Activated gamma-delta T cell treated with Interleukin-2 at 50 U/mL for 16 hours (primary cell): ENCODE measurements at regions not wholly inside any gene's neighbourhood (a gene's known extent, or its start where the extent isn't known, plus 50 kb on each side); places are given as distances from the start of the nearest gene placed in this dataset.
A peak's percentile ranks its signal among the peaks of the same experiment; 100 is the strongest.
"Not testable (repeated sequence)": the region's sequence is repeated elsewhere in the genome, so short reads cannot be mapped to it uniquely, and the experiment has no call there.

Experiments used
- DNase-seq: peaks from one replicate; pipeline ENCODE4 v3.0.0-alpha.2; 2020

- DNase-seq: no peak
Measured at GRCh38 chr19:28655054-28655453, 557.9 kb downstream of the UQCRFS1 start.

DNA sequence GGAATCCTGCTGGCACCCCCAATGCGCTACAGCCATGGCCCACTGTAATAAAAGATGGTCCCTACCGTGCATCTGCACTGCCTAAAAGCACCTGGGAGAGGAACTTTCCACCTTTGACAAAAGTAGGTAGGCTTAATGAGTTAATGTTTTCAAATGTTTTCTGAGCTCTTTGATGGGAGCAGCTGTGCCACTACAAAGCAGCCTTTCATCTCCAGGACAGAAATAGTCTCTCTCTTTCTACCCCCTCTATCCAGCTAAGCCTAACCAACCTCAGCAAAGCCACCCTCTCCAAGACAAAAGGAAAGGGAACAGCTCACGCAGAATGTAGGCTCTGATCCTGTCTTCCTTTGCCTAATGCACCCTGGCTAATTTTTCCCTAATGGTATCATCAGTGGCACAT is 560.2 kb downstream of the UQCRFS1 start:
- DNase-seq: no peak

DNA sequence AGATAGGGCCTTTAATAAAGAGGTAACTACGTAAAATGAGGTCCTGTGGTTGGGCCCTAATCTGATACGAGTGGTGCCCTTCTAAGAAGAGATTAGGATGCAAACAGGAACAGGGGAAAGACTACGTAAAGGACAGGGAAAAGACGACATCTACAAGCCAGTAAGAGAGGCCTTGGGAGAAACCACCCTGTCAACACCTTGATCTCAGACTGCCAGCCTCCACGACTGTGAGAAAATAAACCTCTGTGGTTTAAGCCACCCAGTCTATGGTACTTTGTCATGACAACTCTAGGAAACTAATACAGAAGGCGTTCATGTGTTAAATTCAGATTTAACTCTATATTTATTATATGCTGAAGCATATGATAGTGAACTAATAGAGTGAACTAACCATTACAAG is 566.3 kb downstream of the UQCRFS1 start:
- no peak for DNase-seq

GRCh38 chr19:28644169-28644775 is 568.7 kb downstream of the UQCRFS1 start:
- DNase-seq: no peak

DNA sequence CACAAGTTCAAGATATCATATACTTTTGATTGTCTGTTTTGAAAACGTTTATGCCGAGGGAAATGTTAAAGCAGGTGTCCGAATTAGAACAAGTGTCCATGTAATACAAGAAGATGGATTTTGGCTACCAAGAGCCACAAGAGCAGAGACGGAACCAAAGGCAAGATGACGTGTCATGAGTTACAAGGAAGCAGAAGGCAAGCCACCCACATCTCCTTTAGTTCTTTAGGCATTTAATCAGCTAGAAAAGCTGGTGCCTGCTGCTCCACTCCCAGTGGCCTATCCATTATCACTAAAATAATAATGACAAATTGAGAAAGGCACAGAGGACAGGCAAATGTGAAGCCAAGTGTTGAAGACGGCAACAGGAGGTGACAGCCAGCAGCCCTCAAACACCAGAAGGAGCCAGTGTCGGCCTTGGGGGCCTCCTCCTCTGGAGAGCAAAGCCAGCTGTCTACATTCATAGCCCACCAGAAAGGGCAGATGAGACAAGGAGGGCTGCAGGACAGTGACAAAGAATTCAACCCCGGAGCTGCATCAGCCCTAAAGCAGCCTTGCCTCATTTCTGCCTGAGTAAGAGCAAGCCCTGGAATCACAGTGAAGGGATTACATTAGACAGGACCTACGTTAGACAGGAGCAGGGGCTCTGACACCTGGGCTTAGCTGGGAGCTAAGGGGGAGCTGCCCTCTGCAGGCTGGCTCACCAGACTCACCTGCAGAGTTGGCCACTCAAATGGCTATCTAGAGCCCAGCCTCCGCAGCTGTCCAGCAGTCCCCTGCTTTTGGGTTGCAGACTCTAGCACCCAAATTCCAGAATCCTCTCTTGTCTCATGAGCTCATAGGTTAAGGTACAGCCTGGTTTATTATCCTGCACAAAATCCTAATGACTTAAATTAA is 569.9 kb downstream of the UQCRFS1 start:
- no peak for DNase-seq

- DNase-seq: no peak
Measured at GRCh38 chr19:28641395-28641794, 571.6 kb downstream of the UQCRFS1 start.

- no peak for DNase-seq
Measured at GRCh38 chr19:28640506-28640905, 572.4 kb downstream of the UQCRFS1 start.

DNA sequence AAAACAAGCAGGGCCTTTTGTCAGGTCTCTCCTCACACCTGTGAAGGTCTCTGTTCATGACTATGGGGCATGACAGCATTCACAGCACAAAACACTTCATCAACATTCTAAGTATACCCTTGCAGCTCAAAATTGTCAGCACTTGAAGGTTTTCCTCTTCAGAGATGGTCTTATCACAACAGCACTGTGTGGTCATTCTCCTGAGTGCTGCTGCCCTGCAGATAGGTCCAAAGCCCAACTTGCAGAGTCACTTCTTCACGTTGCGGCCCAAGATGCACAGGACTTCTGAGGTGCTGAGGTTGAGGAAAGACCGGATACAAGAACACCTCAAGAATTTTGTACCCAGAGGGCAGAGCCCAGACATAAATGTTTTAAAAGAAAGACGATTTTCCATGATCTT is 574.5 kb downstream of the UQCRFS1 start:
- no peak for DNase-seq

- DNase-seq: no peak
Measured at GRCh38 chr19:28636706-28637105, 576.2 kb downstream of the UQCRFS1 start.

- no peak for DNase-seq
Measured at GRCh38 chr19:28636016-28636629, 576.8 kb downstream of the UQCRFS1 start.

- DNase-seq: no peak
Measured at GRCh38 chr19:28634837-28635236, 578.1 kb downstream of the UQCRFS1 start.

- no peak for DNase-seq
Measured at GRCh38 chr19:28634019-28634328, 579.0 kb downstream of the UQCRFS1 start.

GRCh38 chr19:28633319-28634018 is 579.5 kb downstream of the UQCRFS1 start:
- DNase-seq: peak; percentile 47

- DNase-seq: peak; percentile 14
Measured at GRCh38 chr19:28632371-28633080, 580.4 kb downstream of the UQCRFS1 start.

GRCh38 chr19:28631961-28632360 is 581.0 kb downstream of the UQCRFS1 start:
- no peak for DNase-seq

DNA sequence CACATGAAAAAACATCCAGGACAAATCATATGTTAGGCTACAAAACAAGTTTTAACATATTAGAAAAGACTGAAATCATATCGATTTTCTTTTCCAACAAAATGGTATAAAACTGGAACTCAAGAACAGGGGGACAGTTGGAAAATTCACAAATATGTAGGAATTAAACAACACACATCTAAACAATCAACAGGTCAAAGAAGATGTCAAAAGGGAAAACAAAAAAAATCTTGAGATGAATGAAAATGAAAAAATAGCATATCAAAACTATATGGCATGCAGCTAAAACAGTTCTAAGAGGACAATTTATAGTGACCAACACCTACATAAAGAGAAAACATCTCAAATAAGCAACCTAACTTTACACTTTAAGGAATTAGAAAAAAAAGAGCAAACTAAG is 585.3 kb downstream of the UQCRFS1 start:
- no peak for DNase-seq

GRCh38 chr19:28626407-28626806 is 586.5 kb downstream of the UQCRFS1 start:
- not testable (repeated sequence) for DNase-seq

- DNase-seq: no peak
Measured at GRCh38 chr19:28619816-28620429, 593.0 kb downstream of the UQCRFS1 start.

- no peak for DNase-seq
Measured at GRCh38 chr19:28618504-28618903, 594.4 kb downstream of the UQCRFS1 start.

GRCh38 chr19:28615966-28616365 is 597.0 kb downstream of the UQCRFS1 start:
- no peak for DNase-seq

GRCh38 chr19:28615546-28615916 is 597.4 kb downstream of the UQCRFS1 start:
- no peak for DNase-seq
